SK-N-MC (cell line): ENCODE measurements at regions not wholly inside any gene's neighbourhood (a gene's known extent, or its start where the extent isn't known, plus 50 kb on each side); places are given as distances from the start of the nearest gene placed in this dataset.
"Not testable (repeated sequence)": the region's sequence is repeated elsewhere in the genome, so short reads cannot be mapped to it uniquely, and the experiment has no call there.

Source experiments
- DNase-seq: peaks from one replicate; pipeline ENCODE4 v3.0.0-alpha.2; 2011; ENCODE audit warnings: low read depth, low spot score
- H3K27ac ChIP-seq: fragments of 200-600 bp; sonication (generic); 2 replicates; pipeline ENCODE4 v1.5.1; 2016; ENCODE audit warnings: mixed run types
- H3K36me3 ChIP-seq: fragments of 200-600 bp; sonication (generic); 2 replicates; pipeline ENCODE4 v1.6.1; 2017; ENCODE audit warnings: antibody characterized with exemption, low read length, mixed read lengths; ENCODE audit not compliant: insufficient read depth
- H3K4me3 ChIP-seq: fragments of 200-600 bp; sonication (generic); 2 replicates; pipeline ENCODE4 v1.5.1; 2016
- H3K9ac ChIP-seq: fragments of 200-600 bp; sonication (generic); 2 replicates; pipeline ENCODE4 v1.8.0; 2017; ENCODE audit warnings: mixed run types, mixed read lengths; ENCODE audit not compliant: insufficient read length
- H3K9me3 ChIP-seq: fragments of 200-600 bp; sonication (generic); 2 replicates; pipeline ENCODE4 v1.6.1; 2017; ENCODE audit warnings: low read depth, mild to moderate bottlenecking, antibody characterized with exemption, low read length, moderate library complexity, mixed read lengths
- EZH2 ChIP-seq: fragments of 200-600 bp; sonication (generic); IDR thresholded peaks from one replicate; pipeline ENCODE4 v1.6.1; 2017; ENCODE audit warnings: antibody characterized with exemption
- FOXP2 ChIP-seq: optimal IDR thresholded peaks from 2 replicates; pipeline ENCODE3; 2011; ENCODE audit warnings: mild to moderate bottlenecking, moderate library complexity; ENCODE audit not compliant: insufficient read depth; ENCODE audit errors: extremely low read length, control extremely low read depth
- POLR2AphosphoS5 ChIP-seq: IDR thresholded peaks from 2 replicates; pipeline ENCODE4 v1.6.1; 2012; ENCODE audit warnings: mild to moderate bottlenecking, low read depth, low read length, borderline replicate concordance

GRCh38 chr9:71269859-71270258 is 148.4 kb upstream of the TRPM3 start:
- no peak overlapping the region for H3K27ac ChIP-seq
- TF ChIP-seq POLR2AphosphoS5: no peak
- TF ChIP-seq FOXP2: no peak
- TF ChIP-seq EZH2: no peak
- no peak overlapping the region for H3K9ac ChIP-seq
- no peak for DNase-seq
- H3K9me3 ChIP-seq: no peaks in the 10 kb centered on the region
- no peaks in the 10 kb centered on the region for H3K36me3 ChIP-seq
- no peak overlapping the region for H3K4me3 ChIP-seq

- H3K27ac ChIP-seq: no peak overlapping the region
- no peaks in the 10 kb centered on the region for H3K9me3 ChIP-seq
- no peak overlapping the region for H3K4me3 ChIP-seq
- TF ChIP-seq FOXP2: no peak
- TF ChIP-seq POLR2AphosphoS5: no peak
- no peak for TF ChIP-seq EZH2
- no peaks in the 10 kb centered on the region for H3K36me3 ChIP-seq
- H3K9ac ChIP-seq: no peak overlapping the region
- no peak for DNase-seq
Measured at GRCh38 chr9:71268871-71269635, 147.6 kb upstream of the TRPM3 start.

GRCh38 chr9:71263451-71263850 is 142.0 kb upstream of the TRPM3 start:
- no peaks in the 10 kb centered on the region for H3K9me3 ChIP-seq
- no peak overlapping the region for H3K4me3 ChIP-seq
- H3K9ac ChIP-seq: no peak overlapping the region
- no peaks in the 10 kb centered on the region for H3K36me3 ChIP-seq
- no peak for DNase-seq
- no peak overlapping the region for H3K27ac ChIP-seq
- TF ChIP-seq POLR2AphosphoS5 (no peak), EZH2 (no peak), FOXP2 (no peak)

DNA sequence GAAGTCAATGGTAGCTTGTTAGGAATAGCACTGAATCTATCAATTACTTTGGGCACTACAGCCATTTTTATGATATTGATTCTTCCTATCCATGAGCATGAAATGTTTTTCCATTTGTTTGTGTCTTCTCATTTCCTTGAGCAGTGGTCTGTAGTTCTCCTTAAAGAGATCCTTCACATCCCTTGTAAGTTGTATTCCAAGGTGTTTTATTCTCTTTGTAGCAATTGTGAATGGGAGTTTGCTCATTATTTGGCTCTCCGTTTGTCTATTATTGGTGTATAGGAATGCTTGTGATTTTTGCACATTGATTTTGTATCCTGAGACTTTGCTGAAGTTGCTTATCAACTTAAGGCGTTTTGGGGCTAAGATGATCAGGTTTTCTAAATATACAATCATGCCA is 139.0 kb upstream of the TRPM3 start:
- not testable (repeated sequence) for H3K36me3 ChIP-seq, DNase-seq, H3K27ac ChIP-seq

DNA sequence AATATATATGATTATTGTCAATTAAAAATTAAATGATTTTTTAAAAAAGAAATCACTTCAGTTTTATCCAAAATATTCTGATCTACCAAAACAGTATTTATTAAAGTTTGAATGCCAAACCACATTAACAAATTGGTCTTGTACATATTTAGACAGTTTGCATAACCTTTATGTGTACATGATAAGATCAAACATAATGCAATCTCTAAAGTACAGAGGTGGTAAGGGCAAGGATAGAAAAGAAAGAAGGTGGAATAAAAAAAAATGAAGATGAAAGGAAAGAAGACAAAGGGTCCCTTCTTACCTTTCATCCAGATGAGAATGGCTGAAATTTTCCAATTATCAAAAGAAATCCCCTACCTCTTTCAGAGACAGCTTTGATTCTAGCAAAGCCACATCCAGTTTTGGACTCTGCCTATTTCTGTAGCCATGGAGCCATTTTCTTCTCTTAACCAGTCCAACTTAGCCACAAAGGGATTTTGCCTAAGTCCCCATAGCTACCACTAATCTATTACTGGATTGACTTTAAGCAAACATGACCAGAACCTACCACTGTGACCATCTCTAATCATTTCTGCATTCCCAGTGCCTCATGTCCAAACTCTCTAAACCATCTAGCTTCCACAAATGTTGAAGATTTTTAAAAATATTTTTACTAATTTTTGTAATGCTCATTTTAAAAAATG is 133.3 kb upstream of the TRPM3 start:
- Histone ChIP-seq H3K9ac (no peak overlapping the region), H3K9me3 (no peaks in the 10 kb centered on the region), H3K4me3 (no peak overlapping the region), H3K36me3 (no peaks in the 10 kb centered on the region), H3K27ac (no peak overlapping the region)
- no peak for TF ChIP-seq POLR2AphosphoS5
- no peak for TF ChIP-seq FOXP2
- TF ChIP-seq EZH2: no peak
- DNase-seq: no peak

More for the DNA sequence above, 139.0 kb upstream of the TRPM3 start:
- H3K9ac ChIP-seq, H3K4me3 ChIP-seq, H3K9me3 ChIP-seq: not testable (repeated sequence)

DNA sequence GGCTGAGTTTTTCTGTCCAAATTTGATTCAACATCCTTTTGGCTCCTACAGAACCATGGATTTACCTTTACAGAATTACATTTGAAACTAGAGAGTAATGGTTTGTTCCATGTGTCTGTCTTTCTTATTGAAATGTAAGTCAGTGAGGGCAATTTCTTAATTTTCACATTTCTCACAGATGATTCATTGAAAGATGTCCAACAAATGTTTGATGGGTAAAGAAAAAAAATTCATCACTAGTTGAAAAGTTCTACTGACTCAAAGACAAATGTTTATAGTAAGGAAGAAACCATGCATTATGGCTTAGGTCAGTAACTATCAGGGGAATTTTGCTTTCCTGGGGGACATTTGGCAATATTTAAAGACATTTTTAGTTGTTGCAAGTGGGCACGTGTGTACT is 131.6 kb upstream of the TRPM3 start:
- Histone ChIP-seq H3K9ac (no peak overlapping the region), H3K4me3 (no peak overlapping the region), H3K9me3 (no peaks in the 10 kb centered on the region), H3K36me3 (no peaks in the 10 kb centered on the region), H3K27ac (no peak overlapping the region)
- TF ChIP-seq EZH2: no peak
- TF ChIP-seq FOXP2: no peak
- no peak for TF ChIP-seq POLR2AphosphoS5
- no peak for DNase-seq

DNA sequence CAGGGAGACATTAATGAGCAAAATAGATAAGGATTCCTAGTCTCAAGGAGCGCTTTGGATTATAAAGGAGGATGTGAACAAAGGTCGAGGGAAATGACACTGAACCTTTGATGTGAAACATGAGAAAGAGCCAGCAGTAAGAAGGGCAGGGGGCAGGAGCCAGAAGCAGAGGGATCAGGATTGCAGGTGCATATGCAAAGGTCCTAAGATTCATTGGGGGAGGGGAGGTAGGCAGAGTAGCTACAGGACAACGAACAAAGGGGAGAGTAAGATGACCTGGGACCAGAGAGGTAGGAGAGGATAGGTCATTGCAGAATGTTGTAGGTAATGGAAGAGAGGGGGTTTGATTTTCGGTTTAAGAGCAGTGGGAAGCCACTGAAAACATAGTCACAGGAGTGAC is 129.2 kb upstream of the TRPM3 start:
- no peaks in the 10 kb centered on the region for H3K36me3 ChIP-seq
- TF ChIP-seq EZH2 (no peak), POLR2AphosphoS5 (no peak), FOXP2 (no peak)
- H3K27ac ChIP-seq: no peak overlapping the region
- no peak overlapping the region for H3K9ac ChIP-seq
- H3K4me3 ChIP-seq: no peak overlapping the region
- no peaks in the 10 kb centered on the region for H3K9me3 ChIP-seq
- no peak for DNase-seq

DNA sequence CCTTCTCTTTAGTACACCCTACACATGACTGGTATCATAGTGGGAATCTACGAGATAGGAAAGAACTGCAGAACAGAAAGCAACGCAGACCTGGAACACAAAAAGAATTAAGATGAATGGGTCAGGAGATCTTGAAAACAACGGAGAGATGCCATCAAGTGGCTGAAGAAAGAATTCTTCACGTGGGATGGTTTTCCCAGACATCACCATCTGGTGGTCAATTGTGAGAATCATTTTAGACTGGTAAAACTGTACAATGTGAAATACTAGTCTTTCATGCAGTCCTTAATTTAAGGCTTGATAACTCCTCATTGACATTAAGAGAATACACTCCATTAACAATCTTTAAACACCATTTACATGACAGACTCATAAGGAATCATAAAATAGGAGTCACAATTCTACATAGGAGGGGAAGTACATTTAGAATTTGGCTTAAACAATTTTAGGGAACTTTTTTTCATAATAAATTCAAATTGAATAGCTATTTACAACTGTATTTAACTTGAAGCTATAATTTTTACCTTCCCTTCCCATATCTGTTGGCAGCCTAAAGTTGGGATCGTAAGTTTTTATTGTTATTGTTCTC is 128.4 kb upstream of the TRPM3 start:
- no peak overlapping the region for H3K9ac ChIP-seq
- no peak overlapping the region for H3K27ac ChIP-seq
- no peak overlapping the region for H3K4me3 ChIP-seq
- no peaks in the 10 kb centered on the region for H3K9me3 ChIP-seq
- DNase-seq: peak; percentile 14
- no peak for TF ChIP-seq FOXP2
- TF ChIP-seq POLR2AphosphoS5: no peak
- no peak for TF ChIP-seq EZH2
- H3K36me3 ChIP-seq: no peaks in the 10 kb centered on the region
